ENCODE measurements at regions not wholly inside any gene's neighbourhood (a gene's known extent, or its start where the extent isn't known, plus 50 kb on each side); places are given as distances from the start of the nearest gene placed in this dataset.

GRCh38 chr2:82848285-82848684 is 1610.8 kb downstream of the SUCLG1 start:
- DNase-seq = no peak

DNA sequence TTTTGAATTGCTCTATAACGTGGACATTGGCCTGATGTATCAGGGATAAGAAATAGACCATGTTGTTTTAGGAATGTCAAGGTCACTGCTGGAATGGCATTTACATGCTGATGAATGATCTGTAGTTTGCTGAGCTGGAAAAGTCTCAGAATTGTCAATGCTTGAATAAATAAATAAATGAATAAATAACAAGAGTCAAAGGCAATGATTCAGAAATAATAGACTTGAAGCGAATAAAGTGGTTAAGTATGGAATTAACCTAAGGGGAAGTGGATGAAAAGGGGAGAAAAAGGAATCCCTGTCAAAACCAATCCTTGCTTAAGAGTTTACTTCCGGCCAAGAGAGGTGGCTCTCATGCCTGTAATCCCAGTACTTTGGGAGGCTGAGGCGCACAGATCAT is 1620.0 kb downstream of the SUCLG1 start:
- DNase-seq = no peak

DNA sequence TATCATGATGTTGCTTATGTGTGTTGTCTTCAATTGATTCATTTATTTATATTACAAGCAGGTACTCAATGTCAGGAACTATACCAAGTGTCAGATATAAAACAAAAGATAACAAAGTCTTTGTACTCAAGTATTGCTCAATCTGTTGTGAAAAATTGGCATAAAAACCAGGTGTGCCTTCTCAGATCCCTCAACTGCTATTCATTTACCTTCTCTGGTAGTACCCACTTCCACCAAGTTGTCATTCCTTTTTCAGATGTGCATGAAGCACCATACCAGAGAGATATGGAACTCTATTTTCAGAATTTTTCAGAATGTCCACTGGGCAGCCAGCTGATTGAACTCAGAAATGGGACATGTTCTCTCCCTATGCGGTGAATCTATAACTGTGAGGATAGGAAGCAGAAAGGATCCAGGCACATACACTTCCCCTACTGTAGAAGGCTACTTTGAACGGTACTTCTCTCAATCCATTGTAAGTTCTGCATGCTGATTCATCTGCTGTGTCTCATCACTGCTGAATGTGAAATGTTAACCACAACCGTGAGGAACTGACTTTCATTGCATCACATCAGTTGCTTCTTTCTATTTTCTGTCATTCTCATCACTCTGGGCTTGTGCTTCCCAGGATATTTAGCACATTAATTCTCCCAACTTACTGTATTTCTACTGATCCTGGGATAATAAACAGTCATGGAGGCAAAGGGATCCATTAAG is 1621.3 kb downstream of the SUCLG1 start:
- DNase-seq = no peak

DNA sequence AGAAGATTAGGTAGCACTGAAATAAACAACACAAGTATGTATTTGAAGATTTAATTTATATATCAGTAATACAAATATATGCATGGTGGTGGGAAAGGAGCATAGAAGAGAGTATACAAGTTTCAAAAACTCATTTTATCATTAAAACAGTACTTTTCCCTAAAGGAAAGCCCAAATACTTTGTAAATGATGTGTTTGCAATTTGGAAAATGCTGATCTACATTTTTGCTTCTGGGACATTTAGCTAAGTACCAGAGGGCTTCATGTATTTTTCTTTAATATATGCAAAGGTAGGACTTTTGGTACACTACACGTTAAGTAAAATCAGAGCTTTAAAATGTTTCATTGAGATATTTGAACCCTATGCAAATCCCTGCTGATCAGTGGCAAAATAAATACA is 1624.2 kb downstream of the SUCLG1 start:
- DNase-seq = no peak

DNA sequence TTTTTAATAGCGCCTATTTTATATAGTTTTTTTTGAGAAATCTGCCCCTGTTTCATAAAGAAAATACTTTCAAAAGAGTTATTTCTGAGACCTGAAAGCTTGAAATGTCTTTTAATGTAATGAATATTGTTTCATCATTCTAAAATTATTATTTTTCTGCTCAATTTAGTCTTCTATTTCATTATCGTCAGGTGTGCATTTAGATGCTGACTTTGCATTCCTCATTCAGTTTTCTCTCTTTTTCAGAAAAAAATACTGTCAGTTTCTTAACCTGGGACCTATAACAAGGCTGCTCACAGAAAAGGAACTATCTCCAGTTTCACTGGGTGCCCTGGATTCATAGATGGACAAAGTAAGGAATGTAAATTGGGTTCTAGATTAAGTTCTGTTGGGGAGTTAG is 1631.7 kb downstream of the SUCLG1 start:
- no peak for DNase-seq

DNA sequence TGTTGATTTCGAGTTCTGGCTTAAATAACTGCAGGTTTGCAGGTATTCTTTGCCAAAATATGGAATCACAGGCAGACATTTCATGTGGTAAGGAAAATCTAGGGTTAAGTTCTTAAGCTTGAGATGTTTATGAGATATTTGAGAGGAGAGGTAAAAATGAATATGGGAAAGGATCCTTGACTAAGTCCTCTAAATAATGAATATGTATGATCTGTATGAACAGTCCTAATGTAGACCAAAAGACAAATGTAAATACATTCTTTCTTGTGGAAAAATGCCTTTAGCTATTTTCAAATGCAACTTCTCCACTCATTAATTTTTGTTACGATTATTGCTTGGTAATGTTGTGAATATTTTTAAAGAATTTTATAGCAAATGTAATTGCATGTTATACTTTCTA is 1632.6 kb downstream of the SUCLG1 start:
- no peak for DNase-seq

DNA sequence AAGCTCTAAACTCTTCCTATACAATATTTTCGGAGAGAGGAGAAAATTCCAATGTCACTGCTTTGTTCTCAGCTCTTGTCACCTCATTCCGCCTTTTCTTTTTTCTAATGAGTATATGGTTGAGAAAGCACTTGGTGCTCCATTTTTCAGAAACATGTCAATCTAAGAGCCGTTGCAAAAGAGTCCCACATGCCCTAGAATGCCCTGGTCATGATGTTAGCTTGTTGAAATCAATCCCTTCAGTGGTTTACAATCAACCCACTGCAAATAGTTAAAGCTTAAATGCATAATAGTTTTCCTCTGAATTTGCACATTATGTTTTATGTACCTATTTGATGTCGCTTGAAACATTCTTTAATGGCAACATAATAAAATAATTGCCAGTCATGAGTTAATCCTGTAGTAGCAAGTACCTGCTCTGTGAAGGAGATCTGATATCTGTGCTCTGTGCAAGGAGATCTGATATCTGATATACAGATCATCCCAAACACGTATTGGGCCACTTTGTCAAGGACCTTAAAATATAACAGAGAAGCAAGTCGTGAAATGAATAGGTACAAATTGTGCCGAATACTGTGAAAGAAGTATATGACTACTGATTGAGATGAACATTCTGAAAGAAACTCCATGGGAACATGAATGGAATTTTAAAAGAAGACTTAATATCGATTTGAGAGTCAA is 1633.5 kb downstream of the SUCLG1 start:
- no peak for DNase-seq

DNA sequence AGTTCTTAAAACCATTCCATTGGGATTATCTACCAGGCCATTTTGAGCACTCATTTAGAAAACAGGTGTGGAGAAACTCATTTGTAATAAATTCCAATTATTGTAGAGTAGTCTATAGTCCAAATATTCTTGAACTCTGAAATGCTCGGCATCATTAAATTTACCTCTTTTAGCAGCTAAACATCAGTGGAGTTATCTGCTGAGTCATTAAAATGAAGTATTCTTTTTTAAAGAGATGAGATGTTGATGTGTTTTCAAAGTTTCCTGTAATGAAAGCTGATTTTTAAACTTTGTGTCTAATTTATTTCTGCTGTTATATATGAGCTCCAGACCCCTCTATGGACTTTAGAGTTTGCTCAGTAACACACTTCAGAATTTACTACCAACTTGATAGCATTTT is 1635.2 kb downstream of the SUCLG1 start:
- DNase-seq = no peak

GRCh38 chr2:82819951-82820350 is 1639.1 kb downstream of the SUCLG1 start:
- no peak for DNase-seq

GRCh38 chr2:82814146-82814545 is 1644.9 kb downstream of the SUCLG1 start:
- DNase-seq = no peak

DNA sequence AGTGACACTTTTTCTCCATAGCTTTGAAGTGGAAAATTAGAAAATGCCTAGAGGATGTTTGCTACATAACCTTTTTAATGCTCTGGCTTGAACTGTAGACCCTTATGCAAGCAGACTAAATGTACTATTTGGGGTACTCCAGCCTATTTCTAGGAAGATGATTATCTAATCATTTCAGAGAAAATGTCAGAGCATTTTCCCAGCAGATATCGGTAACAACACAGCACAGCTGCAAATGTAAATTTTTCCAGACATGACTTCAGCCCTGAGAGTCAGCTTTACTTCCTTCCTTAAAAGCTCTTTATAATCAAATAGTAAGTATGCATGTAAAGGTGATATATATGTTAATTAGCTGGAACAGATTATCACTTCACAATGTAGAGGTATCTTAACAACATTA is 1647.1 kb downstream of the SUCLG1 start:
- no peak for DNase-seq

DNA sequence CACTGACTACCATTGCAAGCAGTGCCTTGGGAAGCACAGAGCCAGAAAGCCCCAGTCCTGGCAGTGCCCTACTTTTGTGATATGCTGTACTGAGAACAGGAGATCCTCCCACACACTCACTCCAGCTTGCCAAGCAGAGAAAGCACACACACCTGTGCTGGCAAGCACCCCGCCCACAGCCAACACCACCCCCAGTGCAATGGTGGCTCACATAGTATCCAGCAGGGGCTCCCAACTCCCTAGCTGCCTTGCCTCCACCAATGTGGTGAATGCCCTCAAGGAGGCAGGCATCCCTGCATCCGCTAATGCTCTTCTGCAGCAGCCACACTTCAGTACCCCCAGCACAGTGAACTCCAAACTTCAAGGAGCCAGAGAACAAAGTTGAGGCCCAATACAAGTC is 1655.8 kb downstream of the SUCLG1 start:
- no peak for DNase-seq

DNA sequence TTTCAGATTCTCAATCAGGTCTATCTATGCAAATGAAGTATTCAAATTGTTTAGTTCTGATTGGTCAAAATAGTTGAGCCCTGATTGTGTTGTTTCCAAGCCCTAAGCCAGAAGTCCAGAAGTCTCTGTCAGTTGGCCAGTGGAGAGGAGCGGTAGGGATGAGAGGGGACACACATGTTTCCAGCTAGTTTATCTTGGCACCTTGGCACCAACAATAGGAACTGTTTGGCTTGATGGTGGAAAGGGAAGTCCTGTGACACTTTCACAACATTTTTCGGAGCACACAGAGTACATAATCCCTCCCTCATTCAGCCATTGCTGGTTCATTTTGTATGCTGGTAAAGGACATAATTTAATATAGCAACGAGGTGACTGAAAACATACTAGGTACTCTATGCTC is 1661.6 kb downstream of the SUCLG1 start:
- no peak for DNase-seq

- no peak for DNase-seq
These were observed 1662.9 kb downstream of the SUCLG1 start for GRCh38 chr2:82796132-82796531.

- no peak for DNase-seq
These were observed 1663.6 kb downstream of the SUCLG1 start for GRCh38 chr2:82795446-82795845.

DNA sequence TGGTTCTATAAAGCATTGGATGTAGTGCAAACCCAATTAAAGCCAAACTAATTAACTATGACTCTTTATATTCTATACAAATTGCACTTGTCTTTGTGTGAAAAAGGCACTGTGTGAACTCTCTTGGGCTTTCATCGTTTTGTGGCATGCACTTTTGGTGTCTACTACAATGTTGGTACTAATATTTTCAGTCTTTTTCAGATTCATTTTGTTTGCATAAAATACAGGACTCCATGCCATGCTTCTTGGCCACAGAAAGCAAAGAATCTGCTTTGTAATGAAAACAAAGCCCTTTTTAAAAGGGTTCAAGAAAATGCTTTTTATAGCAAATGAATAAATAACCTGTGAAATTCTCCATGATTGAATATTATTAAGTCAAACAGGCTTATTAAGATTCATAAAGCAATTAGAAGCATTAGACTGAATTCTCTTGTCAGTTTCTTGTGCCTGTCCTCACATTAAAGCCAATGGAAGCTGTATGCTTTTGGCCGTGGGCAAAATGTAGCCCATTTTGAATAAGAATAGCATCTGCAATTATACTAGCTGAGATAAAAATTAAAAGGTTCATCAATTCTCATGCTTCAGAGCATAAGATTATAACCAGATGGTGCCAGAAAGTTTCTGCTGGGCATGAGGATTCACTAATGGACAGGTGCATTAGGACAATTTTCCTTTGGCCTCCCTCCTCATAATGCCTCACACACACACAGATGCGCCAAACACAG is 1665.2 kb downstream of the SUCLG1 start:
- no peak for DNase-seq

- DNase-seq = no peak
These were observed 1666.8 kb downstream of the SUCLG1 start for GRCh38 chr2:82792316-82792715.

DNA sequence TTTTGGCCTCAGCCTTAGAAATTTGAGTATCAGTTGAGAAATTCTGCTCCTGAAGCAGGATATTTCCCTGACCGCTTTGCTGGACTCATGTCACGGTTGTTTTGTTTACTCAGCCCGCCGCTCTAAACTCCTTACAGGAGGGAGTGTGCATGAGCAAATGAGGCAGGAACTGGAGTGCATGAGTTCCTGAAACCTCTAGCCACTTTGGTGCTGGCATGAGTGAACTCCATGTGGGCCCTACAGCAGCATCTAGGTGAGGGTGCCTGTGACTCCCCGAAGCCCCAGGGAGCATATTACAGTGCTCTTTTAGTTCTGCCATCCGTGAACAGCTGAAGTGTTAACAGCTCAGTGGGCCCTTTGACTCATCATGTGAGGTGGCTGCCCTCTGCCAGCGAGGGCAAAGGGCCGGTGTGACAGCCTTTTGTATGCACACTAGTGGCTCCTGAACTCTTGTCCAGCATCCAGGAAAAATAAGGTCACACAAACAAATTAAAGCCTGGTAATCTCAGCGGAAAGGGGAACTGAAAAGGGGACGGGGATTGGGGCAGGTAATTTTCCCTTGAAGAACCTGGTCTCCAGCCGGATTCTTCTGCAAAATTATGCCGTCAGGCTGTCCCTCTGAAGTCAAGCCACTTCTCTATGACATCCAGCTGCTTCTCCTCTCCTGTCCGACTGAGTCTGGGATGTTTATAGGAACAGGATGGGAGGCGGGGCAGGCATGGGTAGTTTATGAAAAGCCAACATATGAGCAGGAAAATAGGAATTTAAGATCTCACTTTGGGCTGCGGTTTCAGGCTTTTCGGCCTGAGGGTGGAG is 1668.7 kb downstream of the SUCLG1 start:
- DNase-seq = no peak

DNA sequence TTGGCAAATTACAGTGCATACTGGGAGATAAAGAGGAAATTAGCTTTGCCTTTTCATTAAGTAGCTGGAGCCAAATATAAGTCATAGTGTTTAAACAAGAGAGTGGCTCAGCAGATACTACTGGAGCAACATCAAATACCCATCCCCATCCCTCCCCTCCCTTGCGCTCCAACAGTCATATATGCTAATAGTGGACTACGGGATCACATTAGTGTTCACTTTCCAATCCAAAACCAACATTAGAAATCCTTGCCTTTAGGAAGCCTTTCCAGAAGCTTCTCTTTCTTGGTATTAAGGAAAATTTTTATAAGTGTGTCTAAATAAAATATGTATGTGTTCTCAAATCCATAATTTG is 1669.3 kb downstream of the SUCLG1 start:
- DNase-seq = no peak

GRCh38 chr2:82781176-82781915 is 1677.7 kb downstream of the SUCLG1 start:
- no peak for DNase-seq

DNA sequence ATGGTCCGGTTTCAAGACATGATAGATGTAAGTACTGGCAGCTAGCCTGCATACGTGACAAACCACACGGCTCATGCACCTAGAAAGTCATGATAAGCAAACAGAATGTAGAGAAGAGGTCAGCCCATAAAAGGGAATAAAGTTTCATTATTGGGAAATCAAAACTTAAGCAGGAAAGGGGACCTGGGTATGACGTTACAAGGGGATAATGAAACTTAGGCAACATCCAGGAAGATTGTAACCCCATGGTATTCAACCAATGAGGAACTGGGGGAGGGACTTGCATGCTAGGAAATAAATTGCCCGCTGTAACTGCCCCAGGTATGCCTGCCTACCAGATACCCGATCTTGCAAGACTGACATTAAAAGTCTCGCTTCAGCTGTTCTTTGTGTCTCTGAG is 1679.0 kb downstream of the SUCLG1 start:
- DNase-seq = no peak

GRCh38 chr2:82752396-82752795 is 1706.7 kb downstream of the SUCLG1 start:
- no peak for DNase-seq

GRCh38 chr2:82748653-82749052 is 1710.4 kb downstream of the SUCLG1 start:
- no peak for DNase-seq
